HG03565 (cell line): ENCODE measurements at regions not wholly inside any gene's neighbourhood (a gene's known extent, or its start where the extent isn't known, plus 50 kb on each side); places are given as distances from the start of the nearest gene placed in this dataset.
"Not testable (repeated sequence)": the region's sequence is repeated elsewhere in the genome, so short reads cannot be mapped to it uniquely, and the experiment has no call there.

Experiments
- ATAC-seq: cut with Tn5 transposase; IDR thresholded peaks from one replicate; pipeline ENCODE4 v1.9.1; 2021; ENCODE audit warnings: mild to moderate bottlenecking, moderate library complexity; ENCODE audit not compliant: unreplicated experiment

DNA sequence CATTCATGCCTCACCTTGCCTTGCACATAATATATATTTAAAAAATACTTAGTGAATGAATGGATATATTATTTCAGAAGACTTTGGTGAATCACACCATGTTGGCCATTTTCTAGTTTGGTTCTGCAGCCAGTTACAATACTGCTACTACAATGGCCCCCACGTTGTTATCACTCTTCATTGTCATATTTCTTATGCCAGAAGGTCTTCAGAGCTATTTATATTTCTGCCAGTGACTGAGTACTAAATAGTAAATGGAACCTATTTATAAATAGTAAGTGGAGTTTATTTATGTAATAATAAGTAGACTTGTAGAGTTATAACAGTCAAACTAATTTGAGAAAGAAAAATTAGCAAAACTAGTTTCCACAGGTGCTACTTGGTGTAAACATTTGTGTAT lies 516.6 kb upstream of the SYT4 start:
- no peak for ATAC-seq

DNA sequence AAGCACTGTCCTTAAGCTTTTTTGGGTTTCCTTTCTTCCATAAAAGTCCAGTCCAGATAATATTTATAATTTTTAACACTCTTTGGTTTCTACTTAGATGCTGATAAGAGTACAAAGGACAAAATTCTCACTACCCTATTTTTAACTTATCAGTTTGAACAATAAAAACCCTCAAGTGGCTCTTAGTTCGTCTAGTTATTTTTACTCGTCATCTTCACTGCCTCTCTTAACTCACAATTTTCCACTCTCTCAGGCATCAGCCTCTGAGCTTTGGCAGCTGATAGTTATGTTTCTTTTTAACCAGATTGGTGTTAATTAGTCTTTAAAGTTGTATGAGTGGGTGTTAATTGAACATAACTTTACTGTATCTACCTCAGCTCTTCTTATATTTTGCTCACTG lies 517.1 kb upstream of the SYT4 start:
- ATAC-seq = no peak

DNA sequence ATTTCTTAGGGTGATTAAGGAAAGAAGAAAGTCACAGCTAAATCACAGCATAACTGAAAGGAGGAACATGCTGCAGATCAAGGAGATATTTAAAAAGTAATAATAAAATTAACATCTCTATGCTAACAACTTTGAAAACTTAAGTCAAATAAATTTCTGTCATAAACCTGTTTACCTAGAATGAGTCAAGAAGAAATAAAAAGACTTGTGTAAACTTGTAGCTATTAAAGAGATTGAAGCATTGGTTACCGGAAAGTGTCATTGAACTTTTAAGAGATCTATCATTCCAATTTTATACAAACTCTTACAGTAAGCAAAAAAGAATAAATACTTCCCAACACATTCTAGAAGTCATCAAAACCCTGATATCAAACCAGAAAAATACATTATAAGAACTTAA lies 520.1 kb upstream of the SYT4 start:
- ATAC-seq = no peak

DNA sequence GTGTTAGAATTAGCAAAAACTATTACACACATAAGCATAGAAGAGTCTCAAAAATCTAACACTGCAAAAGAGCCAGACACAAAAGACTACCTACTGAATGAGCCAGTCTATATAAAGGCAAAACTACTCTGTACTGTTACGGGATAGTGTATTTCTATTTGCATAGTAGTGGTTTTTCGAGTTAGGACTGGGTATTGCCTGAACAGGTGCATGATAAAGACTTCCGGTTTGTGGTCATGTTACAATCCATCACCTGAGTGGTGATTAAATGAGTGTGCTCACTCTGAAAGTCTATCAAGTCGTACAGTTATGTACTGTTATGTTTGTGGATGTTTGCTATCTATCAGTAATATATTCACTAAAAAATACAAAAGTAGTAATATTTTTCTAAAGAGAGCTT lies 523.3 kb upstream of the SYT4 start:
- ATAC-seq = no peak

DNA sequence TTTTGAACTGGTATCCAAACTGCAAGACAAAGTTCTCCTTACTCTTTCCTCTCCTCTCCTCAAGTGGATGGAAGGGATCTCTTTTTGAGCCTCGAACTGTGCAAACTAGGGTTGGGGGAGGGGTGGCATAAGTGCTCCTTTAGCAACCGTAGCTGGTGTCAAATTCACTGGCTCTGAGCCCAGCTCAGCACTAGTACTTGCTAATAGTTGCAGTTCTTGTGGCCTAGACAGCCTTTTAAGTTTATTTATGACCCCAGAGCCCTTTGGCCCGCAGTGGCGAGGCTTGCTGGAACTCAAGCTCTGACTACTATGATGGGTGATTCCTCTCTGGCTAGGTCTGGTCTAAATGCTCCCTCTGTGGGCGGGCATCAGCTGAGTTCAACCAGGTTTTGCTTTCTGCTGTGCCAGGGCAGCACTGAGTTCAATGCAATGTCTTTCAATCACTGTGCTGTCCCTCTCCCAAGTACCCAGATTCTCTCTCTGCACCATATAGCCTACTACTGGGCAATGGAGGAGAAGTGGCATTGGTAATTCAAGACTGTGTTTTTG lies 528.4 kb upstream of the SYT4 start:
- ATAC-seq = no peak

DNA sequence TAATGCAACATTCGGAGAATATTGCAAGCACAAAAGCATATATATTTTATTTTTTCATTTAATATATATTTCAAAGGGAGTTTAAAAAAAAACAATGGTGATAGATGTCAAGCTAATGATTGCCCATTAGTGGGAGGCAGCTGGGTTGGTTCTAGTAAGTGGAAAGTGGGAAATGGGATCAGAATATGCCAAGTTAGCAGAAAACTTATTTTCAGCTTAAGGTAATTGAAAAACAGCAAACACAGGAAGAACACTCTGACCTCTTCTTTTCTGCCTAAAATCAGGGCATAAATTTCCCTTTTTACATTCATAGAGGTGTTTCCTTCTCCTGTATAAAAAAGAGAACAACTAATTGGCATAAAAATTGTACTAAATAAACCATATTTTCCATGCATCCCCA lies 535.3 kb upstream of the SYT4 start:
- no peak for ATAC-seq

DNA sequence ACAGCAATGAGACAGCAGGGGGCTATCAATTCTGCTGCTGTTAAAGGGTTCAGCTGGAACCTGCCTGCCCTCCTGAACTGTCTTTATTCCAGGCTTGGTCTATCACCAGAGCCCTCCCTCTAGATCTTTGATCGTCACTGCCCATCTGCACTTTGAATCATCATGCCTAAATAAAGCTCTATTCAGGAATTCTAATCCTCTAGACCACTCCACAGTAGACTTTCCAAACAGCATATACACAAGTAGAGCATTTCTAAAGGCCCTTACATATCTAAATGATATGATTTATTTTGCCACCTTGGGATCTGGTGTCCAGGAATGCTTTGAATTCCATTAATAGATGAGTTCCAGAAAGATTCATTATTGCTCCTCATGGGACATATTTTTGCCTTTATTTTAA lies 542.1 kb upstream of the SYT4 start:
- ATAC-seq = no peak

DNA sequence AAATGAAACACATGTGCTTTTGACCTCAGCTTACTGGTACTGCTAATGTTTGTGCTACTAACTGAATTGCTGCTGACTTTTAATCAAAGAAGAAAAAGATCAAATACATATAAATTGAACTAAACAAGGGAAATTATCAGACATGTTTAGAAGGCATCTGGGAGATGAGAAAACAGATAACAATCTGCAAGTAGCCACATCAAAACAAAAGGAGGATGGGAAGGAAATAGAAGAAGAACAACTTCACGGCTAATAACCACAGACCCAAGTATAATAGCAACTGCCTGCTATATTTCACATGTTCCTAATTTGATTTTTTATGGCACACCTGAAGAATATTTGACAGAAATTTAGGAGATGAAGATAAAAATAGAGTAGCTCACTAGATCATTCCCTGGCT lies 542.6 kb upstream of the SYT4 start:
- ATAC-seq = no peak

DNA sequence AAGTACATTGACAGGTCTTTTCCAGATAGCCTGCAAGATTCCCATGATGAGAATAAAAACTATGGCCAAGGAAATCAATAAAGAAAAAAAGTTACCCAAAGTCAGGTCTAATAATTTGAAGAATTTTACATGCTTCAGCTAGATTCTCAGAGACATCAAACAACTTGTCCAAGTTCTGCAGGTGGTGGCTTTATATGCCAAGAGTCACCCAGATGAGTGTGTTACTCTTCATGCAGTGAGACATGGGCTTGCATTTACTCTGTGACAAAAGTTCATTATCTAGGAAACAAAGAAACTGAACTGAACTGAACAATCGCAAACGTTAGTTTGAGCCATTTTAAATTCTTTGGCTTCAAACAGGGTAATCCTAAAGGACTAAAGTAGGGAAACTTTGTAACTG lies 548.5 kb upstream of the SYT4 start:
- ATAC-seq = no peak

DNA sequence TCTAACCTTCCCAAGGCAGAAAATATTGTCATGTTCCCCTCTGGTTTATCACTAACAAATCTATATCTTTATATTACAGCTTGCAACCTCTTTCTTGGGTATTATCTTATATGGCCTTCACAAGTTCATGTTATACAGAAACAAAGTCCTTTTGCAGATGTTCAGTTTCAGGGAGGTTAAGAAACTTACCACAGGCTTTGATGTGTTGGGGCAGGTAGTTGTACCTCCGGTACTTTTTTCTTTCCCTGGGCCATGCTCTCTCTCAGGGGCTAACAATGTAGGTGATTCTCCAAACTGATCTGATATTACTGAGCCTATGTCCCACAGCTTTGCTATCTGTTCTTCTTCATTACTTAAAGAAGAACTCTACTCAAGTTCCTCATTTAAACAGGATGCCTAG lies 548.9 kb upstream of the SYT4 start:
- ATAC-seq = no peak

DNA sequence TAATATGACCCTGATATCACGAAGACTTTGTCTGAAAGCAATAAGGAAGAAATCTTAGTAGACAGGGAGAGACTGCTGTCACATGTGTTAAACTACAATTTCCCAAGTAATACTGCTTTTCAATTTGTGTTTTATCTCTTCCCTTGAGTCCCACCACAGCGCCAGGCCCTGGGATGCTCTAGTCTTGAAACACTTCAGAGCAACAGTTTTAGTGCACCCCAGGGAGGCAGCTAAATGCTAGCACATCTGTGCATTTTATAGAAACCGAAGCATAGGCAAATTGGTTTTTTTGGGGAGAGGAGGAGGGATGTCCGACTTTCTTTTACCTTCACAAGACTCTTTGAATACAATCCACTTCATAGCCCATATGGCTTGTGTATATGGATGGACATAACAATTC lies 550.0 kb upstream of the SYT4 start:
- ATAC-seq = no peak

DNA sequence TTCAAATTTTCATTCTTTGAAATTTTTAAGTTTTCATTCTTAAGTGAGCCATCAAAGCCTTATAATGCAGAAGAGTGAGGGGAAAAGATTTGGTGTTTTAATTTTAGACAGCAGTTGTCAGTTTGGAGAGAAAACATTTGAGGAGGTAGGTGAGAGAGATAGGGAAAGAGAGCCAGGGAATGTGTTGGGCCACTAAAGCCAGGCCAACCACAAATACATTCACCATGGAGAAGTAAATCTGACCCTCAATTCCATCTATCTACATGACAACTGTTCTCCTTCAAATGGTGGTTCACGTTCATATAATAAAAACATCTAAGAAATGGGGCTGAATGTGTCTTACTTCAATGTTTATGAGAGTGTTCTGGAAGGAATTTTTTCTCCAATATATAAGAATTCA lies 553.0 kb upstream of the SYT4 start:
- ATAC-seq = no peak

DNA sequence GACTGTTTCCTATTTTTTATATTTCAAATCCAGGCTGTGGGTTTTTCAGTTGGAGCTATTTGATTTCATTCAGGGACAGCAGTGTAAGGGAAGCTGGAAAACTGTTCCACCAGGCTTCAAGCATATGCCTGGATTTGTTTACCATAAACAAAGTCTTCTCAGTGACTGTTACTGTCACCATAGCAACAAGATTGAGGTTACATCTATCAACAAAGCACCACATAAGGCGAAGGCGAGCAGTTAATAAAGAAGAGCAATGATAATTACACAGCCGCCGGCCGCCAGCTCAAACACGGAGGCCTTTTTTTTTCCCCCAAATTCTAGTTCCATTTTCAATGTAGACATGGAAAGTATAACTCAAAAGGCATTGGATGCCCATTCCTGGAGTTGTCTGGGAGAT lies 553.7 kb upstream of the SYT4 start:
- no peak for ATAC-seq

DNA sequence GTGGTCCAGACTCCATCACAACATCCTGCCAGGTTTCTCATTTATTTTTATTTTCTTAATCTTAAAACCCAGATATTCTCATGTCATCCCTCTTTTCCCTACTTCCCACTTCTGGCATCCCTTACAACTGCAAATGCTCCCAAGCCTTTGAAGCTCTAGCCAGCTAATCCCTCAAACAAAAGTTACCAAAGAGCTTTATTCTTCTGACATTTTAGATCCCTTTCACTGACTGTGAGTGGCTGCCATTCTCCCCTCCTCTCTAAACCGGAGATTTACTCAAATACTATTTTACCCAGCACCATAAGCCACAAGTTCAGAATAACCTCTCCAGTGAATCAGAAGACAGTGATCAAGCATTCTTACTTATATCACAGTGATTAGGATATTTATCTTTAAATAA lies 569.0 kb upstream of the SYT4 start:
- no peak for ATAC-seq

DNA sequence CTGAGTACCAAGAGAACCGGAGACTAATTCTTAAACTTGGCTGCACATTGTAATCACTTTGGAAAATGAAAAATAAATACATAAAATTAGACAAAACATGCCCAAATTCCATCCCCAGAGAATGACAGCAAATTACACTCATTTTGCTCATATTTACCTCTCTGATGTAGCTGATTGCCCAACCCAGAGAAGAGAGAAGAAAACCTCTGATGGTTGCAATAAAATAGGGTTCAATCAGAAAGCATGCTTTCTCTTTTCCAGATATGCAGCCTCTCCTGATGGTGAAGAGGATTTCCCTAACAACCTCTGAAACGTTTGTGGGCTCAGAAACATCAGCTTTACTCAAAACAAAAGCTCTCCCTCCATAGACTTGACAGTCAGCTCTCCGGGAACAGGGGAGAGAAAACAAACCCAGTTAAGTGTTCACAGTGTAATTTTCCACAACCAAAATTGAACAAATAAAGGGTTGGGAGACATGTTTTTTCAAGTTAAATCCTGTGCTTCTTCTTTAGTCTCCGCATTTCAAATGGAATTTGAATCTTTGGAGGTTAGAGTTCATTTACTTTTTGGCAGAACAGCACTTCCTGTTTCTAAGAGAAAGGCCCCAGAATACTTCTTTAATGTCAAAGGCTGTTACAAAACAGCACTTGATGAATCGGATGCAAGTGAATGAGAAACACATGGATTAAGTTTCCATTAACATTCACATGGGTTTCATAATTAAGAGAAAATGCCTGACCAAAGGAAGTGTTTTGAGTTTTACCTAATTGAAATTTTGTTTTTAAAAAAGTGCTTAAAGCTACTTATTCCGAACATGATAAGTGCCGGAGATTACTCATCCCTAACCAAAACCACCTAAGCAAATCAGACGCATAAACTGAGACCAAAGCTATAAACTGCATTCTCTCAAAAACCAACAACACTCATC lies 570.1 kb upstream of the SYT4 start:
- no peak for ATAC-seq

DNA sequence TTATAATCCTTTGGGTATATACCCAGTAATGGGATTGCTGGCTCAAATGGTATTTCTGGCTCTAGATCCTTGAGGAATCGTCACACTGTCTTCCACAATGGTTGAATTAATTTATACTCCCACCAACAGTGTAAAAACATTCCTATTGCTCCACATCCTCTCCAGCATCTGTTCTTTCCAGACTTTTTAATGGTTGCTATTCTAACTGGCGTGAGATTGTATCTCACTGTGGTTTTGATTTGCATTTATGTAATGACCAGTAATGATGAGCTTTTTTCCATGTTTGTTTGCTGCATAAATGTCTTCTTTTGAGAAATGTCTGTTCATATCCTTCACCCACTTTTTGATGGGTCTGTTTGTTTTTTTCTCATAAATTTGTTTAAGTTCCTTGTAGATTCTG lies 572.5 kb upstream of the SYT4 start:
- ATAC-seq = not testable (repeated sequence)

DNA sequence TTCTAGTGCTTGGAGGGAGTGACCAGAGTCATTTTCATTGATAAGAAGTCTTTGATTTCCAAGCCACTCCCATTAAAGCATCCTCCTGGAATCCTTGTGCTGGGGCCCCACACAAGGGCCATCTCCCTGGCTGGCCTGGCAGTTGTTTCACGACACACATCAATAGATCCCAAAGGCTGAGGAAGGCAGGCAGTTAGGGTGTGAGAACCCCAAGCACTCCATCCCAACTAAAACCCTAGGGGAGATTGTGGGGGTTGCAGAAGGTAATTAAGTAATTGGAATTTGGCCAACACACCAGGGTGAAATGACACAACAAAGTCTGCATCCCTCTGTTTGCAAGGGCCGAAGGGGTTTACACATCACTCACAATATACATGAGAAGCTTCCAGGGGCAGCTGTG lies 578.1 kb upstream of the SYT4 start:
- no peak for ATAC-seq

DNA sequence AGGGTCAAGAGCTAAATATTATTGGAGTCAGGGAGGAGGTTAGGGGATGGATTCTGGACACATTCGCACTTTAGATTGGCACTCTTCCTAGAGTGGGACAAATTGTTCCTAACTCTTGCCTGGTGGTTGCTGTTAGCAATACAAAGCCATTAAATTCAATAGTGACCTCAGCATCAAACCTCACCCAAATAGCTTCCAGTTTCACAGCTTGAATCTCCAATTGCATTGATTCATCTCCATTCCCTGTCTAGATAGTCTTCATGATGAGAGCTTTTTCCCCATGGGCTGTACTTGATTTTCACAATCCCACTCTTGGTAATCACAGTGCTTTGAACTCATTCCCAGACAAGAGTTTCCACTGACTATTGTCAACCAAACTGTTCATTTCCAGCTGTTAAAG lies 585.9 kb upstream of the SYT4 start:
- ATAC-seq = no peak

DNA sequence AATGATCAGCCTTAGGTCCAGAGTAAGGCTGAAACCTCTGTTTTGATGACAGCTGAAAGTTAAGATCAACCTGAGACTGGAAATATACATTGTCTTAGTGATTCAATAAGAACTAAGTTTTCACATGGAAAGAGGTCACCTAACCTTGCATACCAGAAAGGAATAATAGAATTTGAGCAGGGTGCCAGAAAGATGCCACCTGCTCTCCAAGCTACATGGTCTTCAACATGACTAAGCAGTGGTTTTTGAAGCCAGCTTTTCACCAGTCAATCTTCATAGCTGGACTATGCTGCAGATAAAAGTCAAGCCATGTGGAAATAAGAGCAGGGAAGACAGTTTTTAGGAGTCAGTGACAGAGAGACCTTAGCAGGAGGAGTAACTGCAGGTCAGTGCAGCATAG lies 589.4 kb upstream of the SYT4 start:
- ATAC-seq = no peak

DNA sequence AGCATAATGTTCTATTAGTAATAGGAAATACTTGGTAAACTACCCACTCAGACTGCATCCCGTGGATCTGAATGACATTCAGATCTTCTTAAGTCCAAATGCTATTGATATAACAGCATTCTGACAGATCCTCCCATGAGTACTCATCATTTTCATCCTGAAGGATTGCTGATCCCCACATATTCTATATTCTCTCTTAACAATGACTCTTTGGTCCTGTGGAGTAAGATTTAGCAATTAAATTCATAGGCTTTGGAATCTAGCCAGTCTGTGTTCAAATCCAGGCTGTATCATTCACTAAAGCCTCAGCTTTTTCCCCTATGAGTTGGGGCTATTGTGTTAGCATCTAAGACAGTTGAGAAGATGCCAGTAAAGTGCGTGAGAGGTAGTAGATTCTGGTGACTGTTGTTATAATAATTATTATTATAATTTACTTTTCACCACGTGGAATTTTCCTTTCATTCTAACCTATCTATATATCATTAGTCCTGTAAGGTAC lies 591.3 kb upstream of the SYT4 start:
- no peak for ATAC-seq

DNA sequence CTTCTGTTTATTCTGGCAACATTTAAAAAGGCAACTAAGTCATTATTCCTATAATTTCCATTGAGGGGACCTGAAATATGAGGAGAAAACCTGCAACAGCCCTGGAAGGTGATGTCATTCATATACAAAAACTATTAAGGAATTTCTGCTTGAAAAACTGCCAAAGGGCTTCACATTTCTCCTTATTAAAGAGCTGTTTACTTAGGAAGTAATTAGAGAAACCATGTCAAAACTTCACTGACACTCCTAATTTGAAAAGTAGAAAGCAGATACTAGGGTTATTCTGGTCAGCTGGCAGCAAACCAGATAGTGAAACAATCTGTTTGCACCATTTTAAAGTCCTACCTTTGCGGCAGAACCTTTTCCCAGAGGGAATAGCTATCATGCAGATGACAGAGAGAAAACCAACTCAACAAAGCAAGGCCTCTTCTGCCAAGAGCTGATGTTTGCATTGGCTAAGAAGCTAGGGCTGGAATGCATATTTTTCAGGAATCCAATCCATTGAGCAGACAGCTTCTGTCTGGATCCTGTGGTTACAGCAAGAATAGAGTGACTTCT lies 592.2 kb upstream of the SYT4 start:
- no peak for ATAC-seq

DNA sequence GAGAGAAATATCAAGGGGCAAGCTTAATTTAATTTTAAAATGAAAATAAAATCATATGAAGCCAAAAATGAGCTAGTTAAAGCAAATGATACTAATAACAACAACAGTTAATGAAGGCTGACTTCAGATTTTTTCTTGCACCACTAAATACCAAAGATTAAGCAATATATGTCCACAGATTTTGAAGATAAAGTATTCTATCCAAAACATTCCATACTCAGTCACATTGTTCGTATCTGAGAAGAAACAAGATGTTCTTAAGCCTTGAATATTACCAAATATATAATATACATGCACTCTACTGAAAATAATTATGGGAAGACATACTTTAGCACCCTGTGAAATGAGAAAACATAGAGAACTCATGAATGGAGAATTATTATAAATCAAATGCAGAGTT lies 593.3 kb upstream of the SYT4 start:
- ATAC-seq = no peak
